NAMALWA (cell line): ENCODE measurements at regions not wholly inside any gene's neighbourhood (a gene's known extent, or its start where the extent isn't known, plus 50 kb on each side); places are given as distances from the start of the nearest gene placed in this dataset.
"Not testable (repeated sequence)": the region's sequence is repeated elsewhere in the genome, so short reads cannot be mapped to it uniquely, and the experiment has no call there.

Experiments used
- DNase-seq: peaks from one replicate; pipeline ENCODE4 v3.0.0-alpha.2; 2015; ENCODE audit warnings: low spot score

- no peak for DNase-seq
These were observed 90.9 kb upstream of the FAT1 start for GRCh38 chr4:186814535-186815070.

GRCh38 chr4:186819342-186820086, 95.9 kb upstream of the FAT1 start:
- no peak for DNase-seq

GRCh38 chr4:186820391-186820891, 96.8 kb upstream of the FAT1 start:
- no peak for DNase-seq

- DNase-seq, result no peak
These were observed 100.3 kb upstream of the FAT1 start for GRCh38 chr4:186823989-186824388.

GRCh38 chr4:186825069-186825468, 101.4 kb upstream of the FAT1 start:
- no peak for DNase-seq

- no peak for DNase-seq
These were observed 102.3 kb upstream of the FAT1 start for GRCh38 chr4:186826006-186826405.

GRCh38 chr4:186826846-186827533, 103.3 kb upstream of the FAT1 start:
- DNase-seq, result no peak

- DNase-seq, result no peak
These were observed 103.9 kb upstream of the FAT1 start for GRCh38 chr4:186827534-186827897.

- DNase-seq, result no peak
These were observed 105.4 kb upstream of the FAT1 start for GRCh38 chr4:186829097-186829496.

GRCh38 chr4:186829740-186830449, 106.2 kb upstream of the FAT1 start:
- no peak for DNase-seq

- DNase-seq, result no peak
These were observed 107.9 kb upstream of the FAT1 start for GRCh38 chr4:186831574-186831973.

GRCh38 chr4:186832906-186833305, 109.2 kb upstream of the FAT1 start:
- DNase-seq, result no peak

- DNase-seq, result not testable (repeated sequence)
These were observed 113.8 kb upstream of the FAT1 start for GRCh38 chr4:186837463-186837862.

GRCh38 chr4:186838295-186838694, 114.6 kb upstream of the FAT1 start:
- no peak for DNase-seq

GRCh38 chr4:186839122-186840037, 115.7 kb upstream of the FAT1 start:
- no peak for DNase-seq

GRCh38 chr4:186840222-186840701, 116.6 kb upstream of the FAT1 start:
- no peak for DNase-seq

GRCh38 chr4:186840771-186841301, 117.2 kb upstream of the FAT1 start:
- DNase-seq, result no peak

- no peak for DNase-seq
These were observed 120.5 kb upstream of the FAT1 start for GRCh38 chr4:186844059-186844681.

GRCh38 chr4:186845137-186845842, 121.6 kb upstream of the FAT1 start:
- DNase-seq, result no peak

- DNase-seq, result no peak
These were observed 122.8 kb upstream of the FAT1 start for GRCh38 chr4:186846426-186846825.
